ENCODE measurements at regions not wholly inside any gene's neighbourhood (a gene's known extent, or its start where the extent isn't known, plus 50 kb on each side); places are given as distances from the start of the nearest gene placed in this dataset.

GRCh38 chr14:71492346-71492745 lies 439.9 kb upstream of the RGS6 start:
- in situ Hi-C loops (cut with MboI; ENCODE audit: low pct_unique_long_range_greater_than_20kb, low sequenced_read_pairs, unreplicated experiment), result no loop called here
- no peak for DNase-seq (ENCODE audit: low spot score)
- no peak for TF ChIP-seq CTCF (IDR thresholded peaks at IDR 0.05; ENCODE audit: extremely low read depth, insufficient read depth, missing control alignments)

GRCh38 chr14:71497645-71498086 lies 434.6 kb upstream of the RGS6 start:
- in situ Hi-C loops (cut with MboI; ENCODE audit: low pct_unique_long_range_greater_than_20kb, low sequenced_read_pairs, unreplicated experiment), result no loop called here
- TF ChIP-seq CTCF (IDR thresholded peaks at IDR 0.05; ENCODE audit: extremely low read depth, insufficient read depth, missing control alignments), result no peak
- DNase-seq (ENCODE audit: low spot score), result peak; percentile 39

- no peak for TF ChIP-seq CTCF (IDR thresholded peaks at IDR 0.05; ENCODE audit: extremely low read depth, insufficient read depth, missing control alignments)
- DNase-seq (ENCODE audit: low spot score), result no peak
- in situ Hi-C loops (cut with MboI; ENCODE audit: low pct_unique_long_range_greater_than_20kb, low sequenced_read_pairs, unreplicated experiment), result no loop called here
Observed at GRCh38 chr14:71498212-71498611, 434.0 kb upstream of the RGS6 start.

GRCh38 chr14:71499018-71499417 lies 433.2 kb upstream of the RGS6 start:
- DNase-seq (ENCODE audit: low spot score), result no peak
- no peak for TF ChIP-seq CTCF (IDR thresholded peaks at IDR 0.05; ENCODE audit: extremely low read depth, insufficient read depth, missing control alignments)
- in situ Hi-C loops (cut with MboI; ENCODE audit: low pct_unique_long_range_greater_than_20kb, low sequenced_read_pairs, unreplicated experiment), result no loop called here

- in situ Hi-C loops (cut with MboI; ENCODE audit: low pct_unique_long_range_greater_than_20kb, low sequenced_read_pairs, unreplicated experiment), result no loop called here
- no peak for TF ChIP-seq CTCF (IDR thresholded peaks at IDR 0.05; ENCODE audit: extremely low read depth, insufficient read depth, missing control alignments)
- no peak for DNase-seq (ENCODE audit: low spot score)
Observed at GRCh38 chr14:71507681-71508080, 424.5 kb upstream of the RGS6 start.

GRCh38 chr14:71508901-71509300 lies 423.3 kb upstream of the RGS6 start:
- TF ChIP-seq CTCF (IDR thresholded peaks at IDR 0.05; ENCODE audit: extremely low read depth, insufficient read depth, missing control alignments), result no peak
- no peak for DNase-seq (ENCODE audit: low spot score)
- in situ Hi-C loops (cut with MboI; ENCODE audit: low pct_unique_long_range_greater_than_20kb, low sequenced_read_pairs, unreplicated experiment), result no loop called here

- in situ Hi-C loops (cut with MboI; ENCODE audit: low pct_unique_long_range_greater_than_20kb, low sequenced_read_pairs, unreplicated experiment), result no loop called here
- TF ChIP-seq CTCF (IDR thresholded peaks at IDR 0.05; ENCODE audit: extremely low read depth, insufficient read depth, missing control alignments), result no peak
- DNase-seq (ENCODE audit: low spot score), result no peak
Observed at GRCh38 chr14:71511152-71511551, 421.1 kb upstream of the RGS6 start.
